ENCODE measurements at regions not wholly inside any gene's neighbourhood (a gene's known extent, or its start where the extent isn't known, plus 50 kb on each side); places are given as distances from the start of the nearest gene placed in this dataset.

GRCh38 chr10:30114401-30114800 lies 55.0 kb upstream of the JCAD start:
- no peak for TF ChIP-seq CTCF (IDR thresholded peaks at IDR 0.05)
- no peak for TF ChIP-seq POLR2A (IDR thresholded peaks at IDR 0.05)
